Type B pancreatic cell (in vitro differentiated cells): ENCODE measurements at regions not wholly inside any gene's neighbourhood (a gene's known extent, or its start where the extent isn't known, plus 50 kb on each side); places are given as distances from the start of the nearest gene placed in this dataset.

Experiments
- DNase-seq: peaks from one replicate; pipeline ENCODE4 v3.0.0; 2021; ENCODE audit warnings: mixed read lengths; ENCODE audit not compliant: unreplicated experiment; ENCODE audit errors: extremely low spot score
- H3K27ac Mint-ChIP-seq: 2 replicates; pipeline ENCODE4 v1.8.0; 2021; ENCODE audit warnings: mild to moderate bottlenecking, mixed read lengths
- H3K27me3 Mint-ChIP-seq: 2 replicates; pipeline ENCODE4 v1.8.0; 2021; ENCODE audit warnings: mixed read lengths
- H3K36me3 Mint-ChIP-seq: 2 replicates; pipeline ENCODE4 v1.8.0; 2021; ENCODE audit warnings: mixed read lengths
- H3K4me1 Mint-ChIP-seq: one replicate; pipeline ENCODE4 v1.8.0; 2021; ENCODE audit warnings: mixed read lengths; ENCODE audit not compliant: unreplicated experiment
- H3K4me3 Mint-ChIP-seq: 2 replicates; pipeline ENCODE4 v1.8.0; 2021; ENCODE audit warnings: mild to moderate bottlenecking, mixed read lengths
- H3K9me3 Mint-ChIP-seq: 2 replicates; pipeline ENCODE4 v1.8.0; 2021; ENCODE audit warnings: mixed read lengths
- CTCF ChIP-seq: fragments of 200-600 bp; sonication (generic); conservative IDR thresholded peaks from 2 replicates; pipeline ENCODE4 v1.5.0; 2021; ENCODE audit warnings: antibody characterized with exemption, mild to moderate bottlenecking

GRCh38 chr10:78508955-78509748 is 475.5 kb downstream of the RPS24 start:
- Mint-ChIP-seq H3K9me3 (no peaks in the 10 kb centered on the region), H3K27ac (no peak overlapping the region), H3K36me3 (no peaks in the 10 kb centered on the region), H3K4me3 (no peak overlapping the region), H3K27me3 (no peaks in the 10 kb centered on the region), H3K4me1 (peaks cover 41% of the 10 kb centered on the region)
- TF ChIP-seq CTCF, result no peak
- DNase-seq, result no peak

- Mint-ChIP-seq H3K4me1 (peaks cover 41% of the 10 kb centered on the region), H3K4me3 (no peak overlapping the region), H3K27ac (peak overlapping the region; percentile 15), H3K9me3 (no peaks in the 10 kb centered on the region), H3K36me3 (no peaks in the 10 kb centered on the region), H3K27me3 (no peaks in the 10 kb centered on the region)
- TF ChIP-seq CTCF, result peak; percentile 14
- no peak for DNase-seq
These were observed 477.1 kb downstream of the RPS24 start for GRCh38 chr10:78510566-78511323.

GRCh38 chr10:78511324-78512204 is 477.9 kb downstream of the RPS24 start:
- H3K27me3 Mint-ChIP-seq, result no peaks in the 10 kb centered on the region
- DNase-seq, result no peak
- H3K27ac Mint-ChIP-seq, result no peak overlapping the region
- no peaks in the 10 kb centered on the region for H3K9me3 Mint-ChIP-seq
- no peak overlapping the region for H3K4me3 Mint-ChIP-seq
- H3K36me3 Mint-ChIP-seq, result no peaks in the 10 kb centered on the region
- TF ChIP-seq CTCF, result no peak
- peaks cover 41% of the 10 kb centered on the region for H3K4me1 Mint-ChIP-seq

GRCh38 chr10:78512205-78512550 is 478.5 kb downstream of the RPS24 start:
- Mint-ChIP-seq H3K4me3 (no peak overlapping the region), H3K27ac (no peak overlapping the region), H3K27me3 (no peaks in the 10 kb centered on the region), H3K36me3 (no peaks in the 10 kb centered on the region), H3K4me1 (peaks cover 41% of the 10 kb centered on the region), H3K9me3 (no peaks in the 10 kb centered on the region)
- TF ChIP-seq CTCF, result no peak
- DNase-seq, result peak; percentile 43

GRCh38 chr10:78513330-78513729 is 479.7 kb downstream of the RPS24 start:
- no peak overlapping the region for H3K27ac Mint-ChIP-seq
- peak; percentile 20 for DNase-seq
- no peaks in the 10 kb centered on the region for H3K27me3 Mint-ChIP-seq
- no peak for TF ChIP-seq CTCF
- H3K36me3 Mint-ChIP-seq, result no peaks in the 10 kb centered on the region
- peaks cover 33% of the 10 kb centered on the region for H3K4me1 Mint-ChIP-seq
- H3K9me3 Mint-ChIP-seq, result no peaks in the 10 kb centered on the region
- no peak overlapping the region for H3K4me3 Mint-ChIP-seq
